HG02870 (cell line): ENCODE measurements at regions not wholly inside any gene's neighbourhood (a gene's known extent, or its start where the extent isn't known, plus 50 kb on each side); places are given as distances from the start of the nearest gene placed in this dataset.
"Not testable (repeated sequence)": the region's sequence is repeated elsewhere in the genome, so short reads cannot be mapped to it uniquely, and the experiment has no call there.

Experiments
- ATAC-seq: cut with Tn5 transposase; IDR thresholded peaks from one replicate; pipeline ENCODE4 v1.9.1; 2021; ENCODE audit warnings: mild to moderate bottlenecking, moderate library complexity; ENCODE audit not compliant: unreplicated experiment

GRCh38 chr3:193114431-193115340 lies 126.3 kb upstream of the PLAAT1 start:
- no peak for ATAC-seq

- no peak for ATAC-seq
Observed at GRCh38 chr3:193116871-193117270, 124.2 kb upstream of the PLAAT1 start.

GRCh38 chr3:193118907-193119306 lies 122.1 kb upstream of the PLAAT1 start:
- ATAC-seq, result no peak

- no peak for ATAC-seq
Observed at GRCh38 chr3:193119926-193120325, 121.1 kb upstream of the PLAAT1 start.

- ATAC-seq, result no peak
Observed at GRCh38 chr3:193124861-193125260, 116.2 kb upstream of the PLAAT1 start.

- ATAC-seq, result no peak
Observed at GRCh38 chr3:193129607-193130006, 111.4 kb upstream of the PLAAT1 start.

- no peak for ATAC-seq
Observed at GRCh38 chr3:193130576-193130975, 110.4 kb upstream of the PLAAT1 start.

- no peak for ATAC-seq
Observed at GRCh38 chr3:193132241-193132640, 108.8 kb upstream of the PLAAT1 start.

GRCh38 chr3:193132964-193133363 lies 108.1 kb upstream of the PLAAT1 start:
- no peak for ATAC-seq

- ATAC-seq, result no peak
Observed at GRCh38 chr3:193134856-193135255, 106.2 kb upstream of the PLAAT1 start.

- ATAC-seq, result no peak
Observed at GRCh38 chr3:193140381-193140780, 100.6 kb upstream of the PLAAT1 start.

- no peak for ATAC-seq
Observed at GRCh38 chr3:193145248-193145647, 95.8 kb upstream of the PLAAT1 start.

- ATAC-seq, result no peak
Observed at GRCh38 chr3:193148688-193149473, 92.1 kb upstream of the PLAAT1 start.

- no peak for ATAC-seq
Observed at GRCh38 chr3:193149998-193150397, 91.0 kb upstream of the PLAAT1 start.

GRCh38 chr3:193155044-193155781 lies 85.8 kb upstream of the PLAAT1 start:
- not testable (repeated sequence) for ATAC-seq

GRCh38 chr3:193157051-193157450 lies 84.0 kb upstream of the PLAAT1 start:
- no peak for ATAC-seq

- no peak for ATAC-seq
Observed at GRCh38 chr3:193165431-193166120, 75.4 kb upstream of the PLAAT1 start.

- no peak for ATAC-seq
Observed at GRCh38 chr3:193168931-193169330, 72.1 kb upstream of the PLAAT1 start.

- ATAC-seq, result no peak
Observed at GRCh38 chr3:193174140-193174539, 66.9 kb upstream of the PLAAT1 start.

GRCh38 chr3:193179332-193180012 lies 61.5 kb upstream of the PLAAT1 start:
- not testable (repeated sequence) for ATAC-seq
